ENCODE measurements at regions not wholly inside any gene's neighbourhood (a gene's known extent, or its start where the extent isn't known, plus 50 kb on each side); places are given as distances from the start of the nearest gene placed in this dataset.

- DNase-seq (ENCODE audit: low read depth): no peak
Observed at GRCh38 chr6:170177772-170178560, 112.9 kb downstream of the DLL1 start.

DNA sequence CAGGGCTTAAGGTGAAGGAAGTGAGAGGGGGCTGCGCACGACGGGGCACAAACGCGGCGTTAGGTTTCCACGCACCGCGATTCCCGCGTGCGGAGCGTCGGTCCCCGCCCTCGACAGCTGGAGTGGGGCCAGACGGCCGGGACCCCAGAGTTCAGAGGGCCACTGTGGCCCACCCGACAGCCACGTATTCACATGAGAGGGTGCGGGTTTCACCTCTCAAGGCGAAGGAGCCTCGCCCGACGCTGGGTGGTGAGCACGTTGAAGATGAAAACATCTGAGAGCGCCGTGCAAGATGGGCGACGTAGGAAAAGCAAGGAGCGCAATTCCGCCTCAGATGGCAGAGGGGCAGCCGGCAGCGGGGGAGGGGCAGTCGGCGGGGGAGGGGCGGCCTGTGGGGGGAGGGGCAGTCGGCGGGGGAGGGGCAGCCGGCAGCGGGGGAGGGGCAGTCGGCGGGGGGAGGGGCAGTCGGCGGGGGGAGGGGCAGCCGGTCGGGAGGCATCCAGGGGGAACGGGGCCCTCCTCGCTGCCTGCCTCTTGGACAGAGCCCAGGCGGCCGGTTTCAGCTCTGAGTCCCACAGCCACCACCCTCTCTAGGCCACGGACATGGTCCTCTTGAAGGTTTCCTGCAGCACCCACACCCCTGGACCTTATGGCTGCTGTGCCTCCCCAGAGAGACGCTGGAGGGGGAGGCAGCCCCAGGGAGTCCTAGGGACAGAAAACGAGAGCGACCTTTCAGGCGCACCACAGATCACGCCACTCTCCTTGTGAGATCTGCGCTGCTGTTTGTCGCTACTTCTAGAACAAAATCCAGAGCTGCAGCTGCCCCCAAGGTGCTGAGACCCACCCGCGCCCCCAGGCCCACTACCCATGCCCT lies 113.7 kb downstream of the DLL1 start:
- DNase-seq (ENCODE audit: low read depth): no peak

DNA sequence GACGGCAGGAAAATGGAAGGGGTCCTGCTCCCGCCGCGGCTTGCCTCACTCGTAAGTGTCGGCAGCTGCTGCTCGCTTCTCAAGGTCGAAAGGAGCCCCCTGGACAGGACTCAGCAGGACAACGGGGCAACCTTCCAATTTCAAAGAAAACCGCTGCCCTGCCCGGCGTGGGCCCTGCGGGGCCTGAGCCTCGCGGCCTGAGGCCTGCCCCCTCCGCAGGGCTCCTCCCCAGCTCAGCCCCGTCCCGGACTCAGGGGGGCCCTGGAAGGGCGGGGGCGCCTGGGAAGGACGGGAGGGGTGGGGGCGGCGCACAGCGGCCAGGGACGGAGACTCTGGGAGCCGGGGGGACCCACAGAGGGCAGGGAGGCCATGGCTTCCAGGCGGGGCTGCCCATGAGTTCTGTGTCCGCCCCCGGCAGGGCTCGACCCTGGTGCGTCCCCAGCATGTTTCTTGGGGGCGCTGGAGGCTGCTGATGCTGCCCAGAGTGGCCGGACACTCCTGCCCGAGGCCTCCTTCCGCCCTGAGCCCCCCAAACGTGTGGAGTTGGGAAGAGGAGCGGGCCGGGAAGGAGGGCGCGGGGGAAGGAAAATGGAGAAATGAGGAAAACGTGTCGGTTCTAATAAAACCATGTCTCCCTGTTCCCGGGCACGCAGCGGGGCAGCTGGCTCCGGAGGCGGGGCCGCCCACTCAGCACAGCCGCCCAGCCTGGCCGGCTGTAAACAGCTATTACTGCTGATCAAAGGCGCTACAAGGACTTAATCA lies 114.6 kb downstream of the DLL1 start:
- no peak for DNase-seq (ENCODE audit: low read depth)

GRCh38 chr6:170175644-170176135 lies 115.2 kb downstream of the DLL1 start:
- no peak for DNase-seq (ENCODE audit: low read depth)

- no peak for DNase-seq (ENCODE audit: low read depth)
Observed at GRCh38 chr6:170174771-170175643, 115.9 kb downstream of the DLL1 start.

- DNase-seq (ENCODE audit: low read depth): no peak
Observed at GRCh38 chr6:170174124-170174770, 116.6 kb downstream of the DLL1 start.

DNA sequence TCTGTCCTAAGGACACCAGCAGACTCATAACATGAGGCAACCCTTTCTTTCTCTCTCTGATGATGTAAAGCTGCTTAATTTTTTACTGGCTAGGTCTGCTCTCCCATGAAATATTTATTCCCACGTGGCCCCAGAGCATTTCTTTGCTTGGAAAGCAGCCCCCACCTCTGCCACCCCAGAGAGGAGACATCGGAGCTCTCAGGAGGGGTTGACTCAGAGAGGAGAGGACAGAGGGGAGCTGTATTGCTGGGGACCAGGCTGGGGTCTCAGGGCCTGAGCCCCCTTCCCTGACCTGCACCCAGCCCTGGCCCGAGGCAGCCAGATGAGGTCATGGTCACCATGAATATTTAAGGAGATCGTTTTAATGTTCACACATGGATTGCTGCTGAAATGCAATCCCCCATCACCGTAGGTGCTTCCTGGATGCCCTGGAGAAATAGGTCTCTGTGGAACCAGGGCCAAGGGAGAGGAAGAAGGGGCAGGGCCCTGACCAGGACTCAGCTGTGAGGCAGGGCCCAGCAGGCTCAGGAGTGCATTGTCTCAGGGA lies 117.5 kb downstream of the DLL1 start:
- no peak for DNase-seq (ENCODE audit: low read depth)

DNA sequence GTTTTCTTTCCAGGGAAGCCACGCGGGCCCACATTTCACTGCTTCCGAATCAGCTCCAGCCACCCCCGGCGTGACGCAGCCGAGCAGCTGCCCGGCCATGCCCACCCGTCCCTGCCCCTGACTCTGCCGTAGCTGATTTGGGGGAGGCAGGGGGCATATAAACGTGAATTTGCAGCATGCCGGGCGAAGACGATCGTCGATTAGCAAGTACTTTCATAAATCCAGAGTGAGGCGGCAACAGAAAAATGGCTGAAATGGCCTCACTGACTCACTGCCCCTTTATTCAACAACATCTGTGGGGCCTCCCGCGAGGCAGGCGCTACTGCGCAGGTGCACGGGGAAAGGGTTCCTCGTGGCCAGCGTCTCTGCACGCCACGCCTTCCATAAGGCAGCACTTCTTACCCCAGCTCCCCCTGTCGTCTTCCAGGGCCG lies 118.0 kb downstream of the DLL1 start:
- no peak for DNase-seq (ENCODE audit: low read depth)

DNA sequence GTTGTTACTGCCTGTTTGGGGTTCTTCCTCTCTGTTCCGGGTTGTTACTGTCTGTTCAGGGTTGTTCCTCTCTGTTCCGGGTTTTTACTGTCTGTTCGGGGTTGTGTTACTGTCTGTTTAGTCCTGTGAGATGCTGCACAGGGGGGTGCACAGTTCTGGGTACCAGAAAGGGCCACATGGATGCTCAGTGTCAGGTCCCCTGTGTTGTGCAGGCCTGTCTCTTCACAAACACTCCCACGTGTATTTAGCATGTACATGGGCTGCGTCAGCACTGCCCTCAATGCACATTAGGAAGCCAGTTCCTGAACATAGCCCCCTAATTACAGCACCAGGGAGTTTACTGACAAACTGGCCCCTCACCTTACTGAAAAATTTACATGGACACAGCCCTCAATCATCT lies 118.5 kb downstream of the DLL1 start:
- no peak for DNase-seq (ENCODE audit: low read depth)

DNA sequence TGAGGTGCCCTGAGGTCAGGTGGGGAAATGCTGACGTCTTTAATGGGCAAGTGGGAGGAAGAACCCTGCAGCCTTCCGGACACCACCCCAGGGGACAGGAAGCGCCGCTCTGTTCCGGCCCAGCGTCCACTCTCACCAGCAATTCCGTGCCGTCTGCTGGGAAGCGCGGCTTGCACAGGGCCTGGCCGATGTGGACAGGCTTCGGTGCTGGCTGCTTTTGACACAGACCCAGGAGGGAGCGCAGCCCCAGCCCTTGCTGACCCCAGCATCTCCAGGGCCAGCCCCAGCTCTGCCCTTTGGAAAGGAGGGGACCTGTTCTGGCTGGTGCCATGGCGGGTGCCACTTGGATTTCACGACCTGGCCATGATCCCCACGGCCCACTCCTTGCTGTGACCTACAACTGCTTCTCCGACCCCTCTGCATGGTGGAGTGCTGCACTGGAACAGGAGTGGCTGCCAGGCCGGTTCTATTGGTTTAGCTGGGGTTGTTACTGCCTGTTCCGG lies 123.2 kb downstream of the DLL1 start:
- no peak for DNase-seq (ENCODE audit: low read depth)

DNA sequence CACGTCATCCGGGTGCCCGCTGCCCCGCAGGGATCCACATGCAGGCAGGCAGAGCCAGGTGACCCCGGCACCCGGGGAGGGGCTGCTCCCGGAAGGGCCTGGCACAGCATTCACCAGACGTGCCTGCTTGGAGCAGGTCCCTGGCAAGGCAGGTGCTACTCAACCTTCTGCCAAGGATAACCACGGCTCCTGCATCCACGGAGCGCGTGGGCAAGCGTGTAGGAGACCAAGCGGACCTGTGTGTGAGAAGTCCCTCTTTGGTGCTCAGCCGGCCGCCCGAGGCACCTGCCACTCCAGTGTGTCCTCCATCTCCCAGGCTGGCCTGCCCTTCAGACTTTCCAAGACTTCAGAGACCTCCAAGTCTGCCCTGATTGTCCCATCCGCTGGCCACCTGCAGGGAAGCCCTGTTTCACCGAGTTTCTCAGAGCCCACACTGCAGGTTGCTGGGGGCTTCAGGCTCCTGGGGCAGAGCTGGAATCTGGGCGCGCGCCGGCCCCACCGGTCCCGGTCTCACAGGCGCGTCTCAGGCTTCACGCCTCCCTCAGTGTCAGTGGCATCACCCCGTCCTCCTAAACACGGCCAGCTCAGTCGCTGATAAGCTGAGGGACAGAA lies 124.3 kb downstream of the DLL1 start:
- DNase-seq (ENCODE audit: low read depth): no peak

DNA sequence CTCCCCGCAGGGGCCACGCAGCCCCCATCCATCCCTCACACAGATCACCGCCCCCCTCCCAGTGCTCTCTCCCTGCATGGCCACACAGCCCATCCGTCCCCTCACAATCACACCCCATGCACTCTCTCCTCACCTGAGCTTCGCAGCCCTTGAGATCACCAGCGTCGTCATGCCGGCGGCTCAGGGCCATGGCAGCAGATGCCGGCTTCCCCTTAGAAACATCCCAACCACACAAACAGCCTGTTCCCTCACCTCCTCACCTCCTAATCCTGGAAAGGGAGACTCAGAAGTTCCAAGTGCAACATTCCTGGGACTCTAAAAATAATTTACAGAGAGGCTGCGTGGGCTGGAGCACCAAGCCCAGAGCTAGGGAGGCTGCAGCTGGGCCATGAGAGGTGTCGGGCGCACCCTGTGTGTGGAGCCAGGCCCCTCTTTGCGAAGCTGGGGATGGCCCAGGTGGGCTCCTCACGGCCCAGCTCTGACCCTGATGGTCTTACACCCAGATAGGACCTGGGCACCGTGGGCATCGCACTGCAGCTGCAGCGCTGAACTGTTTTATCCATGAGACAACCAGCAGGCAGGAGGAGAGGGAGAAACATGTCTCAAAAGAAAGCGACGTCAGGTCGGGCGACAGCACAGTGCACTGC lies 125.3 kb downstream of the DLL1 start:
- no peak for DNase-seq (ENCODE audit: low read depth)

DNA sequence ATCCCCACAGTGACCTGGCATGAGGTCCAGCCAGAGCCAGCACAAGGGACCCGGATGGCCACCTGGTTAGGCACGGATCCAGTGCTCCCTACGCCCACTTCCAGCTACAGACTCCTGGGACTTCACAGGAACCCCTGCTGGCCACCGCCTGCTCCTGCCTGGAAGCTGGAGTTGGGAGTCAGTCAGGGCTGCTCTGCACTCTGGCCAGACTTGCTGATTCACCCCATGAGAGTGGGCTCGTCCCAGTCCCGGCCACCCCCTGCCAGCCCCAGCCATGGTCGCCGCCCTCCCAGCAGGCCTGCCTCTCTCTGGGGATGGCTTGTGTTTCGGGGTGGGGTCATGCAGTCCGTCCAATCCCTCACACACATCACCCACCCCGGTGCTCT lies 125.8 kb downstream of the DLL1 start:
- DNase-seq (ENCODE audit: low read depth): no peak

DNA sequence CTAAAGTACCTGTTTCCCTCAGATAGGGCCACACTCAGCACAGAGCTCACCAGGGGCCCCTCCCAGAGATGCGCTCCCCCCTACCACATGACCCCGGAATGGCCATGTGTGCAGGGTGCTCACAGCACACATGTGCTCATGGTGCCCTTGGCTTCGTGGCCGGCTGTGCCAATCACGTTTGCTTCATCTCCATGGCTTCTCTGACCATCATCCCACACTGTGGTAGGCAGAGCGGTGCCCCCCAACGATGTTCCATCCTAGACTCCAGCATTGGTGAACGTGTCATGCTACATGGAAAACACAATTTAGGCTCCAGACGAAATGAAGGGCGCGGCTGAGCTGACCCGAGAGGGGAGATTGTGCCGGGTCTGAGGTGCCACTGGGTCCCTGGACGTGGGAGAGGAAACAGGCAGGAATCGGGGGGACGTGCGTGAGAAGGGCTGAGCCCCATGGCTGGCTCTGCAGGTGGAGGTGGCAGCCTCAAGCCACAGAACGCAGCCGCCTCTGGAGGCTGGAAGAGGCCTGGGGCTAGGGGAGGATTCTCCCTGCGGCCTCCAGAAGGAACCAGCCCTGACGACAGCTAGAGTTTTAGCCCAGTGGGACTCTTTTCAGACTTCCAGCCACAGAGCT lies 126.5 kb downstream of the DLL1 start:
- DNase-seq (ENCODE audit: low read depth): no peak

DNA sequence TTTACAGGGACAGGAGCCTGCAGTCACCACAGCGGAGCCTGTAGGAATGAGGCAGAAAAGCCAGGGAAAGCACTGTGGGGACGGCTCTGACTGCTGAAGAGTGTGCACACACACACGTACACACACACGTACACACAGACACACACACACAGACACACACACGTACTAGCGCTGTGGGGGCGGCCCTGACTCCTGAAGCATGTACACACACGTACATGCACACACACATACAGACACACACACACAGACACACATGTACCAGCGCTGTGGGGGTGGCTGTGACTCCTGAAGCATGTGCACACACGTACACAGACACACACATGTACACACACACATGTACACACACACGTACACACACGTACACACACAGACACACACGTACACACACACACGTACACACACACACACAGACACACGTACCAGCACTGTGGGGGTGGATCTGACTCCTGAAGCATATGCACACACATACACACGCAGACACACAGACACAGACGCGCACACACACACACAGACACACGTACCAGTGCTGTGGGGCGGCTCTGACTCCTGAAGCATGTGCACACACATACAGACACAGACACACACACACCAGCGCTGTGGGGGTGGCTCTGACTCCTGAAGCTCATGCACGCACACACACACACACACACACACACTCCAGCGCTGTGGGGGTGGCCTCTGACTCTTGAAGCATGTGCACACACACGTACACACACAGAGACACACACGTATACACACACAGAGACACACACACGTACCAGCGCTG lies 127.3 kb downstream of the DLL1 start:
- no peak for DNase-seq (ENCODE audit: low read depth)

- DNase-seq (ENCODE audit: low read depth): no peak
Observed at GRCh38 chr6:170162775-170163404, 128.0 kb downstream of the DLL1 start.

GRCh38 chr6:170162011-170162774 lies 128.7 kb downstream of the DLL1 start:
- DNase-seq (ENCODE audit: low read depth): no peak

All from stimulated activated CD4-positive, alpha-beta T cell treated with anti-CD3 and anti-CD28 coated beads, Interleukin-2, amount 100 ng/mL, for 4 hours (primary cell).